Peyer's patch (tissue), 4 donors: ENCODE measurements at regions not wholly inside any gene's neighbourhood (a gene's known extent, or its start where the extent isn't known, plus 50 kb on each side); places are given as distances from the start of the nearest gene placed in this dataset.

Source experiments
- POLR2A ChIP-seq, 2 donors: fragments of 450-650 bp; IDR thresholded peaks; one replicate each; pipeline ENCODE4 v1.5.1; 2017; ENCODE audit warnings: antibody characterized with exemption in 2 of 2, mild to moderate bottlenecking in 2 of 2, moderate library complexity in 2 of 2
- TF ChIP-seq, protein P1 (sequence below), 6 experiments: fragments of 450-650 bp in 4 of 6; fragments of 200-600 bp in 2 of 6; sonication (generic) in 1 of 6; IDR thresholded peaks; one replicate each; pipeline ENCODE4 v1.5.1; 2017 to 2019; ENCODE audit warnings: antibody characterized with exemption in 6 of 6, mild to moderate bottlenecking in 3 of 6, moderate library complexity in 1 of 6

DNA sequence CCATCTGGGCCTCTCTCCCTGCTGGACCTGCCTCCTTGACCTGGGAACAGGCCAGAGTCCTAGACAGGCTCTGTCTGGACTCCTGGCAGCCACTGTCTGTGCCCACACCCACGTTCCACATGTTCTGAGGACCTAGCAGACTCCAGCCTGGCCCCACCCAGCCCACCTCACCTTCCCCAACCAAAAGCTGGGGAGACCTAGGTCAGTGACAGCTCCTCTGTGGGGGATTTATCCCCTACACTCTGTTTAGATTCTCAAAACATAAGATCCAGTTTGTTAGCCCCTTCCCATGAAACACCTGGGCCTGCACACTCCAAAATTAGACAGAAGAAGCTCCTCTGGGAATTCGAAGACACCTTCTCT is 59.8 kb upstream of the ADAMTS2 start:
- TF ChIP-seq, protein P1, sequence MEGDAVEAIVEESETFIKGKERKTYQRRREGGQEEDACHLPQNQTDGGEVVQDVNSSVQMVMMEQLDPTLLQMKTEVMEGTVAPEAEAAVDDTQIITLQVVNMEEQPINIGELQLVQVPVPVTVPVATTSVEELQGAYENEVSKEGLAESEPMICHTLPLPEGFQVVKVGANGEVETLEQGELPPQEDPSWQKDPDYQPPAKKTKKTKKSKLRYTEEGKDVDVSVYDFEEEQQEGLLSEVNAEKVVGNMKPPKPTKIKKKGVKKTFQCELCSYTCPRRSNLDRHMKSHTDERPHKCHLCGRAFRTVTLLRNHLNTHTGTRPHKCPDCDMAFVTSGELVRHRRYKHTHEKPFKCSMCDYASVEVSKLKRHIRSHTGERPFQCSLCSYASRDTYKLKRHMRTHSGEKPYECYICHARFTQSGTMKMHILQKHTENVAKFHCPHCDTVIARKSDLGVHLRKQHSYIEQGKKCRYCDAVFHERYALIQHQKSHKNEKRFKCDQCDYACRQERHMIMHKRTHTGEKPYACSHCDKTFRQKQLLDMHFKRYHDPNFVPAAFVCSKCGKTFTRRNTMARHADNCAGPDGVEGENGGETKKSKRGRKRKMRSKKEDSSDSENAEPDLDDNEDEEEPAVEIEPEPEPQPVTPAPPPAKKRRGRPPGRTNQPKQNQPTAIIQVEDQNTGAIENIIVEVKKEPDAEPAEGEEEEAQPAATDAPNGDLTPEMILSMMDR (IDR thresholded peaks at IDR 0.05) = no peak
- TF ChIP-seq POLR2A (IDR thresholded peaks at IDR 0.05) = no peak
